ENCODE measurements at regions not wholly inside any gene's neighbourhood (a gene's known extent, or its start where the extent isn't known, plus 50 kb on each side); places are given as distances from the start of the nearest gene placed in this dataset.

GRCh38 chr1:184183919-184184318 is 132.4 kb downstream of the TSEN15 start:
- TF ChIP-seq, protein P1, sequence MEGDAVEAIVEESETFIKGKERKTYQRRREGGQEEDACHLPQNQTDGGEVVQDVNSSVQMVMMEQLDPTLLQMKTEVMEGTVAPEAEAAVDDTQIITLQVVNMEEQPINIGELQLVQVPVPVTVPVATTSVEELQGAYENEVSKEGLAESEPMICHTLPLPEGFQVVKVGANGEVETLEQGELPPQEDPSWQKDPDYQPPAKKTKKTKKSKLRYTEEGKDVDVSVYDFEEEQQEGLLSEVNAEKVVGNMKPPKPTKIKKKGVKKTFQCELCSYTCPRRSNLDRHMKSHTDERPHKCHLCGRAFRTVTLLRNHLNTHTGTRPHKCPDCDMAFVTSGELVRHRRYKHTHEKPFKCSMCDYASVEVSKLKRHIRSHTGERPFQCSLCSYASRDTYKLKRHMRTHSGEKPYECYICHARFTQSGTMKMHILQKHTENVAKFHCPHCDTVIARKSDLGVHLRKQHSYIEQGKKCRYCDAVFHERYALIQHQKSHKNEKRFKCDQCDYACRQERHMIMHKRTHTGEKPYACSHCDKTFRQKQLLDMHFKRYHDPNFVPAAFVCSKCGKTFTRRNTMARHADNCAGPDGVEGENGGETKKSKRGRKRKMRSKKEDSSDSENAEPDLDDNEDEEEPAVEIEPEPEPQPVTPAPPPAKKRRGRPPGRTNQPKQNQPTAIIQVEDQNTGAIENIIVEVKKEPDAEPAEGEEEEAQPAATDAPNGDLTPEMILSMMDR (IDR thresholded peaks at IDR 0.05), result no peak
- TF ChIP-seq POLR2A (IDR thresholded peaks at IDR 0.05) (no peak), POLR2AphosphoS5 (IDR thresholded peaks at IDR 0.05) (no peak)
